Endothelial cell of umbilical vein (primary cell): ENCODE measurements at regions not wholly inside any gene's neighbourhood (a gene's known extent, or its start where the extent isn't known, plus 50 kb on each side); places are given as distances from the start of the nearest gene placed in this dataset.

ENCODE experiments used
- BruUV-seq: library from RNA; stranded (reverse); fragments of 400-500 nt; replicated peaks from 2 replicates; lab custom pipeline; 2021; lab: Mats Ljungman, UMichigan
- CTCF ChIA-PET: fragments of 300-600, 350-600 bp; sonication (Branson Sonifier 250); formaldehyde crosslinking; loops from one replicate; lab custom pipeline; 2021; ENCODE audit warnings: antibody characterized with exemption, inconsistent platforms; lab: Charles Lee
- POLR2A ChIA-PET: fragments of 300-600, 350-600 bp; sonication (Branson Sonifier 250); formaldehyde crosslinking; loops from one replicate; lab custom pipeline; 2021; ENCODE audit warnings: antibody characterized with exemption, inconsistent platforms; lab: Charles Lee
- DNase-seq: peaks from one replicate; pipeline ENCODE4 v3.0.0-alpha.2; 2011; ENCODE audit warnings: low read depth, low spot score
- FAIRE-seq: peaks from 2 replicates; lab custom pipeline; 2011; peaks lifted over from hg19 to GRCh38; lab: Jason Lieb, UNC
- H2AFZ ChIP-seq: 2 replicates; pipeline ENCODE4 v1.6.0; 2012; ENCODE audit warnings: low read depth, low read length, control low read depth, inconsistent platforms
- H3K27ac ChIP-seq: 2 replicates; pipeline ENCODE4 v1.5.1; 2011; ENCODE audit warnings: low read depth, mild to moderate bottlenecking, control low read depth, low read length, moderate library complexity; ENCODE audit not compliant: insufficient read depth
- H3K27me3 ChIP-seq, 2 experiments: 2 replicates each; pipeline versions ENCODE4 v1.6.0 to v1.6.1; 2011; ENCODE audit warnings: low read length in 2 of 2, mixed read lengths in 1 of 2; ENCODE audit not compliant: control insufficient read depth in 2 of 2, insufficient read depth in 2 of 2
- H3K36me3 ChIP-seq, 2 experiments: 2 replicates in 1 of 2; 3 replicates in 1 of 2; pipeline ENCODE4 v1.5.1; 2011; ENCODE audit warnings: low read length in 2 of 2, mild to moderate bottlenecking in 1 of 2, moderate library complexity in 1 of 2; ENCODE audit not compliant: control insufficient read depth in 2 of 2, insufficient read depth in 2 of 2; ENCODE audit errors: extremely low read depth in 1 of 2
- H3K4me1 ChIP-seq: 3 replicates; pipeline ENCODE4 v1.5.1; 2011; ENCODE audit warnings: mild to moderate bottlenecking, low read length; ENCODE audit not compliant: control insufficient read depth, insufficient read depth; ENCODE audit errors: extremely low read depth
- H3K4me2 ChIP-seq: 2 replicates; pipeline ENCODE4 v1.6.1; 2011; ENCODE audit warnings: low read length, control low read depth, mixed read lengths; ENCODE audit not compliant: insufficient read depth
- H3K4me3 ChIP-seq, 3 experiments: fragments of 200-600 bp in 1 of 3; sonication (generic), shearing (Covaris generic) in 1 of 3; replicated peaks in 1 of 3; 2 replicates each; pipeline ENCODE4 v1.5.1; 2011 to 2016; ENCODE audit warnings: control low read depth in 3 of 3, low read length in 3 of 3, mild to moderate bottlenecking in 2 of 3, inconsistent platforms in 1 of 3, low read depth in 1 of 3, moderate library complexity in 1 of 3; ENCODE audit not compliant: insufficient read depth in 1 of 3
- H3K79me2 ChIP-seq: 2 replicates; pipeline ENCODE4 v1.6.0; 2012; ENCODE audit warnings: low read length, inconsistent platforms; ENCODE audit not compliant: control insufficient read depth, insufficient read depth
- H3K9ac ChIP-seq: replicated peaks from 2 replicates; pipeline ENCODE3; 2011; ENCODE audit warnings: low read length, control low read depth; ENCODE audit not compliant: insufficient read depth; ENCODE audit errors: extremely low read depth
- H3K9me1 ChIP-seq: replicated peaks from 3 replicates; pipeline ENCODE4 v1.6.0; 2011; ENCODE audit warnings: mild to moderate bottlenecking, low read length; ENCODE audit not compliant: control insufficient read depth, insufficient read depth; ENCODE audit errors: extremely low read depth
- H3K9me3 ChIP-seq: replicated peaks from 2 replicates; pipeline ENCODE4 v1.5.1; 2012; ENCODE audit warnings: low read length, inconsistent platforms; ENCODE audit not compliant: control insufficient read depth, insufficient read depth
- H4K20me1 ChIP-seq: replicated peaks from 2 replicates; pipeline ENCODE3; 2011; ENCODE audit warnings: mild to moderate bottlenecking, low read length; ENCODE audit not compliant: control insufficient read depth, insufficient read depth; ENCODE audit errors: extremely low read depth
- EZH2 ChIP-seq: IDR thresholded peaks from 2 replicates; pipeline ENCODE4 v1.6.1; 2012; ENCODE audit warnings: borderline replicate concordance, low read depth, mild to moderate bottlenecking, moderate library complexity, low read length, inconsistent platforms; ENCODE audit not compliant: severe bottlenecking
- FOS ChIP-seq: IDR thresholded peaks from 2 replicates; pipeline ENCODE4 v1.6.1; 2011; ENCODE audit warnings: mild to moderate bottlenecking, low read length, moderate library complexity, borderline replicate concordance; ENCODE audit not compliant: insufficient read depth
- GATA2 ChIP-seq: IDR thresholded peaks from 2 replicates; pipeline ENCODE4 v1.7.0; 2011; ENCODE audit warnings: low read depth, mild to moderate bottlenecking, moderate library complexity, mixed read lengths, low read length; ENCODE audit not compliant: insufficient read length, insufficient read depth
- JUN ChIP-seq: IDR thresholded peaks from 2 replicates; pipeline ENCODE4 v1.6.1; 2011; ENCODE audit warnings: borderline replicate concordance, low read depth; ENCODE audit not compliant: insufficient read length, insufficient read depth
- MYC ChIP-seq: IDR thresholded peaks from one replicate; pipeline ENCODE4 v1.6.1; 2011; ENCODE audit warnings: mild to moderate bottlenecking, low read depth, low read length
- POLR2A ChIP-seq: IDR thresholded peaks from 2 replicates; pipeline ENCODE4 v1.6.1; 2012; ENCODE audit warnings: low read depth, mild to moderate bottlenecking, control low read depth, low read length
- POLR2AphosphoS5 ChIP-seq: IDR thresholded peaks from 2 replicates; pipeline ENCODE4 v1.6.1; 2012; ENCODE audit warnings: low read depth, mild to moderate bottlenecking, control low read depth, low read length, moderate library complexity; ENCODE audit not compliant: insufficient read depth
- dilution Hi-C: fragments of 300-500 bp; cut with MboI; formaldehyde crosslinking; loops from one replicate; pipeline ENCODE4 v1.15.0; 2019; ENCODE audit warnings: low sequenced_read_pairs; ENCODE audit not compliant: extremely low pct_ligation_motif_present
- intact Hi-C: fragments of 100-400 bp; cut with micrococcal nuclease; formaldehyde crosslinking; loops from one replicate; pipeline ENCODE4 v1.10.0; 2022
- TF ChIP-seq, protein P1 (sequence below), 2 donors: IDR thresholded peaks; 1 replicate in 1 of 2; 2 replicates in 1 of 2; pipeline ENCODE4 v1.5.1; 2011; ENCODE audit warnings: low read length in 2 of 2, mild to moderate bottlenecking in 2 of 2, moderate library complexity in 2 of 2, control low read depth in 1 of 2, inconsistent platforms in 1 of 2, low read depth in 1 of 2; ENCODE audit not compliant: insufficient read depth in 1 of 2; ENCODE audit errors: extremely low read depth in 1 of 2
- TF ChIP-seq, protein P2 (sequence below): IDR thresholded peaks from 2 replicates; pipeline ENCODE4 v1.6.1; 2011; ENCODE audit not compliant: insufficient read depth, insufficient read length

DNA sequence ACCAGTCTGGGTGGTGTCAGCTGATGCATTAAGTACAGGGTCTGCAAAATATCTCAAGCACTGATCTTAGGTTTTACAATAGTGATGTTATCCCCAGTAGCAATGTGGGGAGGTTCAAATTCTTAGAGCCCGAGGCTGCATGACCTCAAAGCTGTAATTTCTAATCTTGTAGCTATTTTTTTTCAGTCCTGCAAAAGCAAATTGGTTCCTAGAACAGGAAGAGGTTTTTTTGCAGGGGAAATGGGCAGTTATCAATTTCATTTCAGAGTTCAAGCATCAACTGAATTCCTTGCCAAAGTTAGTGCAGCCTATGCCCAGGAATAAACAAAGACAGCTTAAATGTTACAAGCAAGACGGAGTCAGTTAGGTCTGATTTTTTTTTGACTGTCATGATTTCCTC, 188.3 kb downstream of the DDX3Y start:
- no peaks in the 10 kb centered on the region for H3K27me3 ChIP-seq
- H3K4me1 ChIP-seq = no peaks in the 10 kb centered on the region
- POLR2A ChIA-PET = no interaction called here
- no peak overlapping the region for H3K4me2 ChIP-seq
- FAIRE-seq (no peak), DNase-seq (no peak)
- dilution Hi-C loops = no loop called here
- BruUV-seq = no TSS peak
- no peak overlapping the region for H2AFZ ChIP-seq
- H3K36me3 ChIP-seq = no peaks in the 10 kb centered on the region
- no peaks in the 10 kb centered on the region for H4K20me1 ChIP-seq
- H3K79me2 ChIP-seq = no peaks in the 10 kb centered on the region
- H3K9me1 ChIP-seq = no peaks in the 10 kb centered on the region
- no peak overlapping the region for H3K4me3 ChIP-seq
- TF ChIP-seq FOS = no peak
- TF ChIP-seq GATA2 = no peak
- no peak for TF ChIP-seq POLR2AphosphoS5
- H3K9ac ChIP-seq = no peak overlapping the region
- H3K27ac ChIP-seq = no peak overlapping the region
- CTCF ChIA-PET = no interaction called here
- H3K9me3 ChIP-seq = no peaks in the 10 kb centered on the region
- intact Hi-C loops = no loop called here

DNA sequence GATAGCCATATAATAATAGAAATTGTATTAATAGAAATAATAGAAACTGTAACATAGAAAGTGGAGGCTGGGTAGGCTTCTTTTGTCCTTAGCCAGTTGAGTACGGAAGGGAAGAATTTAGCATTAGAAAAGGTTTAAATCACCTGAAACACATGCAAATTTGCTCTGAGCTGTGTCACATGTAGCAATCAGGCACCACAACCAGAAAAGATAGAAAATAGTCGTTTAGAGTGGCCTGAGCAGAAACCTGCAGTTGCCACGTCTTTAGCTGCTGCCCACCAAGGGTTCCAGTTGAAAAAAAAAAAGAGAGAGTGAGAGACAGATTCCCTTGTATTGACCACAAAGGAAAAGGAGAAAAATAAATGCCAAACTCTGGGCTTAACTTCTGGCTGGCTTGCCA, 188.8 kb downstream of the DDX3Y start:
- no peak for FAIRE-seq
- dilution Hi-C loops = no loop called here

More for the DNA sequence above, 188.8 kb downstream of the DDX3Y start:
- TF ChIP-seq, protein P1, sequence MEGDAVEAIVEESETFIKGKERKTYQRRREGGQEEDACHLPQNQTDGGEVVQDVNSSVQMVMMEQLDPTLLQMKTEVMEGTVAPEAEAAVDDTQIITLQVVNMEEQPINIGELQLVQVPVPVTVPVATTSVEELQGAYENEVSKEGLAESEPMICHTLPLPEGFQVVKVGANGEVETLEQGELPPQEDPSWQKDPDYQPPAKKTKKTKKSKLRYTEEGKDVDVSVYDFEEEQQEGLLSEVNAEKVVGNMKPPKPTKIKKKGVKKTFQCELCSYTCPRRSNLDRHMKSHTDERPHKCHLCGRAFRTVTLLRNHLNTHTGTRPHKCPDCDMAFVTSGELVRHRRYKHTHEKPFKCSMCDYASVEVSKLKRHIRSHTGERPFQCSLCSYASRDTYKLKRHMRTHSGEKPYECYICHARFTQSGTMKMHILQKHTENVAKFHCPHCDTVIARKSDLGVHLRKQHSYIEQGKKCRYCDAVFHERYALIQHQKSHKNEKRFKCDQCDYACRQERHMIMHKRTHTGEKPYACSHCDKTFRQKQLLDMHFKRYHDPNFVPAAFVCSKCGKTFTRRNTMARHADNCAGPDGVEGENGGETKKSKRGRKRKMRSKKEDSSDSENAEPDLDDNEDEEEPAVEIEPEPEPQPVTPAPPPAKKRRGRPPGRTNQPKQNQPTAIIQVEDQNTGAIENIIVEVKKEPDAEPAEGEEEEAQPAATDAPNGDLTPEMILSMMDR (IDR thresholded peaks at IDR 0.05; ENCODE audit: extremely low read depth in 1 of 2, insufficient read depth in 1 of 2, low read depth in 1 of 2, low read length in 2 of 2) = no peak
- no peak for TF ChIP-seq GATA2
- TF ChIP-seq FOS = no peak
- TF ChIP-seq, protein P2, sequence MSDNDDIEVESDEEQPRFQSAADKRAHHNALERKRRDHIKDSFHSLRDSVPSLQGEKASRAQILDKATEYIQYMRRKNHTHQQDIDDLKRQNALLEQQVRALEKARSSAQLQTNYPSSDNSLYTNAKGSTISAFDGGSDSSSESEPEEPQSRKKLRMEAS = no peak
- TF ChIP-seq POLR2A = no peak
- no peak for TF ChIP-seq EZH2
- no peak for TF ChIP-seq MYC
- no peak for TF ChIP-seq POLR2AphosphoS5
- TF ChIP-seq JUN = no peak
- H3K9ac ChIP-seq = no peak overlapping the region
- no peaks in the 10 kb centered on the region for H3K9me1 ChIP-seq
- POLR2A ChIA-PET = no interaction called here
- H3K4me1 ChIP-seq = no peaks in the 10 kb centered on the region
- H3K36me3 ChIP-seq = no peaks in the 10 kb centered on the region
- H3K9me3 ChIP-seq = no peaks in the 10 kb centered on the region
- DNase-seq = no peak
- no peak overlapping the region for H3K4me3 ChIP-seq
- H3K4me2 ChIP-seq = no peak overlapping the region
- BruUV-seq = no TSS peak
- H3K27ac ChIP-seq = no peak overlapping the region
- no peak overlapping the region for H2AFZ ChIP-seq
- CTCF ChIA-PET = no interaction called here
- H4K20me1 ChIP-seq = no peaks in the 10 kb centered on the region
- intact Hi-C loops = no loop called here
- no peaks in the 10 kb centered on the region for H3K79me2 ChIP-seq
- H3K27me3 ChIP-seq = no peaks in the 10 kb centered on the region
